ENCODE measurements at regions not wholly inside any gene's neighbourhood (a gene's known extent, or its start where the extent isn't known, plus 50 kb on each side); places are given as distances from the start of the nearest gene placed in this dataset.

GRCh38 chr16:73414638-73415037 is 366.7 kb upstream of the ZFHX3 start:
- H3K4me3 Mint-ChIP-seq (ENCODE audit: low read depth) = no peak overlapping the region
- DNase-seq (ENCODE audit: low spot score, unreplicated experiment) = no peak
- no peaks in the 10 kb centered on the region for H3K9me3 Mint-ChIP-seq (ENCODE audit: low read depth)
- H3K27ac Mint-ChIP-seq = no peak overlapping the region
- H3K27me3 Mint-ChIP-seq = peaks cover 49% of the 10 kb centered on the region
- TF ChIP-seq CTCF (IDR thresholded peaks at IDR 0.05; ENCODE audit: unreplicated experiment) = no peak
- H3K36me3 Mint-ChIP-seq (ENCODE audit: insufficient read depth) = no peaks in the 10 kb centered on the region
- H3K4me1 Mint-ChIP-seq (ENCODE audit: low read depth) = no peaks in the 10 kb centered on the region

DNA sequence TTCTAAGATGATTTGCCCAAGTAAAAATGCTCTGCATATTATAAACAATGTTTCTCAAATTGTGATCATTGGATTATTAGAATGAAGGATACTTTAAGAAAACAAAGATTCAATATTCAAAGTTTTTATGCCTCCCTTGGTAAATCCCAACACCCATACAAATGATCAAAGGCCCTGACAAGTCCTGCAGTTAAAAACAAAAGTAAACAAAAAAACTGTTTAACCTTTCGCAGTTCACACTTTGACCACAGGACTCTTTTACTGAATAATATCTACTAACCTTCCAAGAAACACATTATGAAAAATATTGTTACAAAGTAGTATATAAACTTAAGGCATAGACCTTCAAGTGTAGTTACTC is 365.9 kb upstream of the ZFHX3 start:
- no peak overlapping the region for H3K4me3 Mint-ChIP-seq (ENCODE audit: low read depth)
- peaks cover 46% of the 10 kb centered on the region for H3K27me3 Mint-ChIP-seq
- no peak for DNase-seq (ENCODE audit: low spot score, unreplicated experiment)
- no peak overlapping the region for H3K27ac Mint-ChIP-seq
- no peaks in the 10 kb centered on the region for H3K36me3 Mint-ChIP-seq (ENCODE audit: insufficient read depth)
- TF ChIP-seq CTCF (IDR thresholded peaks at IDR 0.05; ENCODE audit: unreplicated experiment) = no peak
- H3K9me3 Mint-ChIP-seq (ENCODE audit: low read depth) = no peaks in the 10 kb centered on the region
- no peaks in the 10 kb centered on the region for H3K4me1 Mint-ChIP-seq (ENCODE audit: low read depth)

- Mint-ChIP-seq H3K27me3 (peaks cover 44% of the 10 kb centered on the region), H3K36me3 (ENCODE audit: insufficient read depth) (no peaks in the 10 kb centered on the region), H3K9me3 (ENCODE audit: low read depth) (no peaks in the 10 kb centered on the region), H3K4me1 (ENCODE audit: low read depth) (no peaks in the 10 kb centered on the region), H3K4me3 (ENCODE audit: low read depth) (no peak overlapping the region), H3K27ac (no peak overlapping the region)
- no peak for TF ChIP-seq CTCF (IDR thresholded peaks at IDR 0.05; ENCODE audit: unreplicated experiment)
- DNase-seq (ENCODE audit: low spot score, unreplicated experiment) = no peak
These were observed 365.3 kb upstream of the ZFHX3 start for GRCh38 chr16:73413091-73413829.

GRCh38 chr16:73412416-73412815 is 364.5 kb upstream of the ZFHX3 start:
- TF ChIP-seq CTCF (IDR thresholded peaks at IDR 0.05; ENCODE audit: unreplicated experiment) = no peak
- Mint-ChIP-seq H3K27me3 (peaks cover 48% of the 10 kb centered on the region), H3K27ac (no peak overlapping the region), H3K4me1 (ENCODE audit: low read depth) (no peaks in the 10 kb centered on the region), H3K9me3 (ENCODE audit: low read depth) (no peaks in the 10 kb centered on the region), H3K4me3 (ENCODE audit: low read depth) (no peak overlapping the region), H3K36me3 (ENCODE audit: insufficient read depth) (no peaks in the 10 kb centered on the region)
- DNase-seq (ENCODE audit: low spot score, unreplicated experiment) = no peak

DNA sequence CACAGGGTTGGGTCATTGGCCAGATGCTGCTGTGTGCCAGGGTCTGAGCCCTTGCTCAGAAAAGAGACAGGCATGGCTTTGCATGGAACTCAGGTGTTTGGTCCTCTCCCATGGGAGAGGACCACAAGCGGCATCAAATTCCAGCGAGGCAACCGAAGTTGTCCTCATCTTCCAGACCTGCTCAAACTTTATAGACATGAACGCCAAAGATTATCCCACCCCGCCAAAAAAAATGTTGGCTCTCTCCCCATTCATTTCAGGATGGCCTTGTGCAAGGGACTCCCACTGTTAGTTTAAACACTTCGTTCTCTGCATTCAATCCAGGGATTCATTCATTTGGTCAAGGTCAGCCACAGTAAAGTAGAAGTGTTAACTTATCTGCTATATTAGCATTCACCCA is 360.8 kb upstream of the ZFHX3 start:
- no peaks in the 10 kb centered on the region for H3K9me3 Mint-ChIP-seq (ENCODE audit: low read depth)
- H3K36me3 Mint-ChIP-seq (ENCODE audit: insufficient read depth) = no peaks in the 10 kb centered on the region
- no peak overlapping the region for H3K4me3 Mint-ChIP-seq (ENCODE audit: low read depth)
- TF ChIP-seq CTCF (IDR thresholded peaks at IDR 0.05; ENCODE audit: unreplicated experiment) = no peak
- peaks cover 64% of the 10 kb centered on the region for H3K27me3 Mint-ChIP-seq
- no peak overlapping the region for H3K27ac Mint-ChIP-seq
- DNase-seq (ENCODE audit: low spot score, unreplicated experiment) = no peak
- H3K4me1 Mint-ChIP-seq (ENCODE audit: low read depth) = peaks cover 1% of the 10 kb centered on the region
